ENCODE measurements at regions not wholly inside any gene's neighbourhood (a gene's known extent, or its start where the extent isn't known, plus 50 kb on each side); places are given as distances from the start of the nearest gene placed in this dataset.

GRCh38 chr11:88448131-88448670 lies 110.7 kb upstream of the CTSC start:
- DNase-seq (ENCODE audit: low spot score), result no peak

- no peak for DNase-seq (ENCODE audit: low spot score)
These were observed 109.7 kb upstream of the CTSC start for GRCh38 chr11:88447281-88447680.

GRCh38 chr11:88439356-88439755 lies 101.8 kb upstream of the CTSC start:
- DNase-seq (ENCODE audit: low spot score), result no peak

GRCh38 chr11:88438721-88439120 lies 101.2 kb upstream of the CTSC start:
- DNase-seq (ENCODE audit: low spot score), result no peak

- no peak for DNase-seq (ENCODE audit: low spot score)
These were observed 97.9 kb upstream of the CTSC start for GRCh38 chr11:88435415-88435814.

GRCh38 chr11:88434333-88434976 lies 96.9 kb upstream of the CTSC start:
- DNase-seq (ENCODE audit: low spot score), result no peak

- no peak for DNase-seq (ENCODE audit: low spot score)
These were observed 96.1 kb upstream of the CTSC start for GRCh38 chr11:88433536-88434230.

GRCh38 chr11:88431675-88432341 lies 94.3 kb upstream of the CTSC start:
- DNase-seq (ENCODE audit: low spot score), result no peak

- DNase-seq (ENCODE audit: low spot score), result no peak
These were observed 91.4 kb upstream of the CTSC start for GRCh38 chr11:88428959-88429358.

- DNase-seq (ENCODE audit: low spot score), result no peak
These were observed 90.2 kb upstream of the CTSC start for GRCh38 chr11:88427719-88428118.

GRCh38 chr11:88424881-88425280 lies 87.3 kb upstream of the CTSC start:
- no peak for DNase-seq (ENCODE audit: low spot score)

- no peak for DNase-seq (ENCODE audit: low spot score)
These were observed 84.0 kb upstream of the CTSC start for GRCh38 chr11:88421530-88421929.

- no peak for DNase-seq (ENCODE audit: low spot score)
These were observed 82.7 kb upstream of the CTSC start for GRCh38 chr11:88420165-88420791.

GRCh38 chr11:88418508-88418907 lies 81.0 kb upstream of the CTSC start:
- DNase-seq (ENCODE audit: low spot score), result no peak

GRCh38 chr11:88415495-88415894 lies 78.0 kb upstream of the CTSC start:
- no peak for DNase-seq (ENCODE audit: low spot score)

- peak; percentile 43 for DNase-seq (ENCODE audit: low spot score)
These were observed 77.5 kb upstream of the CTSC start for GRCh38 chr11:88414981-88415413.

- peak; percentile 6 for DNase-seq (ENCODE audit: low spot score)
These were observed 76.9 kb upstream of the CTSC start for GRCh38 chr11:88414385-88414861.

GRCh38 chr11:88411265-88411664 lies 73.7 kb upstream of the CTSC start:
- DNase-seq (ENCODE audit: low spot score), result peak; percentile 46

GRCh38 chr11:88410656-88411055 lies 73.1 kb upstream of the CTSC start:
- no peak for DNase-seq (ENCODE audit: low spot score)

- DNase-seq (ENCODE audit: low spot score), result no peak
These were observed 72.5 kb upstream of the CTSC start for GRCh38 chr11:88410056-88410455.

- DNase-seq (ENCODE audit: low spot score), result no peak
These were observed 69.3 kb upstream of the CTSC start for GRCh38 chr11:88406876-88407275.

GRCh38 chr11:88405853-88406252 lies 68.3 kb upstream of the CTSC start:
- no peak for DNase-seq (ENCODE audit: low spot score)

Data from A172 (cell line).